OCI-LY3 (cell line): ENCODE measurements at regions not wholly inside any gene's neighbourhood (a gene's known extent, or its start where the extent isn't known, plus 50 kb on each side); places are given as distances from the start of the nearest gene placed in this dataset.

ENCODE experiments used
- H2AFZ ChIP-seq: fragments of 200-600, 300-600 bp; shearing (Covaris generic); 2 replicates; pipeline ENCODE4 v1.6.0; 2014; ENCODE audit warnings: antibody characterized with exemption, low read depth, low read length
- H3K27ac ChIP-seq: fragments of 200-600, 300-600 bp; sonication (generic); 2 replicates; pipeline ENCODE4 v1.5.1; 2014; ENCODE audit warnings: mild to moderate bottlenecking, low read length, moderate library complexity, mixed read lengths
- H3K27me3 ChIP-seq: fragments of 200-600, 300-600 bp; sonication (generic); 2 replicates; pipeline ENCODE4 v1.6.1; 2014; ENCODE audit warnings: low read depth, low read length, mixed read lengths
- H3K36me3 ChIP-seq: fragments of 200-600, 300-600 bp; sonication (generic); replicated peaks from 2 replicates; pipeline ENCODE3; 2014; ENCODE audit warnings: low read depth, low read length, mixed read lengths
- H3K4me1 ChIP-seq: fragments of 300-600, 200-600 bp; sonication (generic); 2 replicates; pipeline ENCODE4 v1.6.1; 2014; ENCODE audit warnings: low read length, mixed read lengths
- H3K4me2 ChIP-seq: fragments of 200-600, 300-600 bp; sonication (generic); 2 replicates; pipeline ENCODE4 v1.6.1; 2014; ENCODE audit warnings: low read length, mixed read lengths
- H3K4me3 ChIP-seq: fragments of 300-600, 200-600 bp; sonication (generic); 2 replicates; pipeline ENCODE4 v1.5.1; 2014; ENCODE audit warnings: antibody characterized with exemption, mild to moderate bottlenecking, low read length, moderate library complexity
- H3K79me2 ChIP-seq: fragments of 300-600, 200-600 bp; shearing (Covaris generic); 2 replicates; pipeline ENCODE4 v1.6.1; 2014; ENCODE audit warnings: mild to moderate bottlenecking, low read length, mixed read lengths
- H3K9ac ChIP-seq: fragments of 300-600, 200-600 bp; shearing (Covaris generic); 2 replicates; pipeline ENCODE4 v1.6.0; 2014; ENCODE audit warnings: mild to moderate bottlenecking, low read length, moderate library complexity
- H3K9me3 ChIP-seq: fragments of 200-600, 300-600 bp; shearing (Covaris generic); 2 replicates; pipeline ENCODE4 v1.6.1; 2014; ENCODE audit warnings: low read length, mixed read lengths; ENCODE audit not compliant: insufficient read depth
- H4K20me1 ChIP-seq: fragments of 200-600, 300-600 bp; sonication (generic); 2 replicates; pipeline ENCODE4 v1.6.1; 2016; ENCODE audit warnings: low read length, mixed read lengths; ENCODE audit not compliant: insufficient read depth
- EZH2phosphoT487 ChIP-seq: fragments of 200-600 bp; shearing (Covaris generic); IDR thresholded peaks from 2 replicates; pipeline ENCODE4 v1.6.1; 2018; ENCODE audit warnings: antibody characterized with exemption, mixed run types, low read depth
- TF ChIP-seq, protein P1 (sequence below): fragments of 200-600, 300-600 bp; sonication (generic); IDR thresholded peaks from 2 replicates; pipeline ENCODE4 v1.5.1; 2014; ENCODE audit warnings: antibody characterized with exemption, low read length, low read depth

DNA sequence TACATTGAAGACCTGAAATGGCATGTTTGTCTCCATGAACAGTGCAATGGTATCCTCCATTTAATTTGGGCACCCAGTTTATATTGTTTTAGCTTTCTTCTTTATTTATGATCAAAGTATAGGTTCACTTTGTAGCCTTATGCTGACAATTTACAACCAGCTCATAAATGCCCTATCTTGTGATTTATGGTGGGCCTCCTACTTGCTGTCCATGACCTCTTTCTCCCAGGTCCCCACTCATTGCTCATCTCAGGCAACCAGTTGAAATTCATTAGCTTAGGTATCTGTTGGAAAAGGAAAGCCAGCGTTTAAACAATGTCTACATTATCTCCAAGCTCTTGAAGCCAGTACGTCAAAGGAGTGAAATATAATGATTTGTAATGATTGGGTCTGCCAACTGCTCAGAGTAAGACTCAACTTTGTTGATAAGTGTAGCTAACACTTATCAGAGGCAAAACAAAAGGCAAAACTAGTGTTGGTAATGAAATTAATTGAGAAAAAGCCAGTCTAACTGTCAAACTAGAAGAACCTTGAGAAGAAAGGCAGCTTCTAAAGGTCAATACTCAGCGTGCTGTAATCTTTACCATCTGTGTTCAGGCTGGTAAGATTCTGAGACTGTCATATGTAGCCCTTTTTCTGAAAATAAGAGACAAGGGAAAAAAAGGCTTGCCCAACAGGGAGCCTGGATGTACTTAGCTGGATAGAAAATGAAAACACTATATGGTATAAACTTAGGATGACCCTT, 695.9 kb downstream of the EPHA4 start:
- no peak overlapping the region for H3K4me3 ChIP-seq

DNA sequence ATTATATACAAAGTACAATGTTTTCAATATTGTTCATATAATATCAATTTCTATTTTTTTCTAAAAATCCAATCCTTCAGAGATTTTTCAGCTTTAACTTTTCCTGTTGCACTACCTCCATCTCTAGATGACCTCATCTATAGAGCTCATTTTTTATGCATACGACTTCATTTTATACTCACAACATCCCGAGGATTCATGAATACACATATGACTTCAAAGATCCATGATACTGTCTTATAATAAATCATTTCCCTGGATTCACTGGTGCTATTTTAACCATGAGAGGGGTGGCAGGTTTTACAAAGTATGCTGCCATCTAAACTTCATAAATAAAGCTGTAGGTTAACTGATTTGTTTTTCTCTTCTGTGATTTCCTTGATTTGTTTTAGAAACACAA, 694.6 kb downstream of the EPHA4 start:
- Histone ChIP-seq H3K79me2 (no peaks in the 10 kb centered on the region), H3K4me1 (no peaks in the 10 kb centered on the region), H3K27ac (no peak overlapping the region), H3K9me3 (no peaks in the 10 kb centered on the region), H3K36me3 (no peaks in the 10 kb centered on the region), H4K20me1 (no peaks in the 10 kb centered on the region), H3K9ac (no peak overlapping the region), H2AFZ (no peak overlapping the region), H3K27me3 (no peaks in the 10 kb centered on the region), H3K4me2 (no peak overlapping the region), H3K4me3 (no peak overlapping the region)
- TF ChIP-seq, protein P1, sequence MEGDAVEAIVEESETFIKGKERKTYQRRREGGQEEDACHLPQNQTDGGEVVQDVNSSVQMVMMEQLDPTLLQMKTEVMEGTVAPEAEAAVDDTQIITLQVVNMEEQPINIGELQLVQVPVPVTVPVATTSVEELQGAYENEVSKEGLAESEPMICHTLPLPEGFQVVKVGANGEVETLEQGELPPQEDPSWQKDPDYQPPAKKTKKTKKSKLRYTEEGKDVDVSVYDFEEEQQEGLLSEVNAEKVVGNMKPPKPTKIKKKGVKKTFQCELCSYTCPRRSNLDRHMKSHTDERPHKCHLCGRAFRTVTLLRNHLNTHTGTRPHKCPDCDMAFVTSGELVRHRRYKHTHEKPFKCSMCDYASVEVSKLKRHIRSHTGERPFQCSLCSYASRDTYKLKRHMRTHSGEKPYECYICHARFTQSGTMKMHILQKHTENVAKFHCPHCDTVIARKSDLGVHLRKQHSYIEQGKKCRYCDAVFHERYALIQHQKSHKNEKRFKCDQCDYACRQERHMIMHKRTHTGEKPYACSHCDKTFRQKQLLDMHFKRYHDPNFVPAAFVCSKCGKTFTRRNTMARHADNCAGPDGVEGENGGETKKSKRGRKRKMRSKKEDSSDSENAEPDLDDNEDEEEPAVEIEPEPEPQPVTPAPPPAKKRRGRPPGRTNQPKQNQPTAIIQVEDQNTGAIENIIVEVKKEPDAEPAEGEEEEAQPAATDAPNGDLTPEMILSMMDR = no peak
- no peak for TF ChIP-seq EZH2phosphoT487

More for the DNA sequence above, 695.9 kb downstream of the EPHA4 start:
- Histone ChIP-seq H3K36me3 (no peaks in the 10 kb centered on the region), H4K20me1 (no peaks in the 10 kb centered on the region), H3K27me3 (no peaks in the 10 kb centered on the region), H3K9me3 (no peaks in the 10 kb centered on the region), H3K4me1 (no peaks in the 10 kb centered on the region), H3K9ac (no peak overlapping the region), H3K79me2 (no peaks in the 10 kb centered on the region), H2AFZ (no peak overlapping the region), H3K27ac (no peak overlapping the region), H3K4me2 (no peak overlapping the region)
- no peak for TF ChIP-seq EZH2phosphoT487
- TF ChIP-seq, protein P1 = no peak

DNA sequence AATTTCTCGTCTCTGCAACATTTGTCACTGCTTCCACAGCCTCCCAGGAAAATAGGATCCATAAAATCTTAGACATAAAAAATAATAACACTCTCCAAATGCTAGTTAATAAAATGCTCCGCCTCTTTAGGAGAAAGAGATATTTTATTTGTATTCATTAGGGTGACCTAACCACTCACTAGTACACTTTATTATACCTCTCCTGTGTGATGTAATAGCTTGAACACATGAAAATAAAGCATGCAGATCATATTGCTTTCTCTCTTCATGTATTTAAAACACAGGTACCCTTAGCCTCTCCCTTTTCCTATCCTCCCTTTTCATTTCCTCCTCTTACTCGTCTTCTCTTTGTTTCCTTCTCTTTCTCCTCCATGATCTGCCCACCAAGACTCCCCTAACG, 694.2 kb downstream of the EPHA4 start:
- H3K4me2 ChIP-seq = no peak overlapping the region
- H3K27me3 ChIP-seq = no peaks in the 10 kb centered on the region
- H2AFZ ChIP-seq = no peak overlapping the region
- H3K4me1 ChIP-seq = no peaks in the 10 kb centered on the region
- H3K79me2 ChIP-seq = no peaks in the 10 kb centered on the region
- H4K20me1 ChIP-seq = no peaks in the 10 kb centered on the region
- TF ChIP-seq EZH2phosphoT487 = no peak
- TF ChIP-seq, protein P1 = no peak
- no peak overlapping the region for H3K9ac ChIP-seq
- H3K36me3 ChIP-seq = no peaks in the 10 kb centered on the region
- no peak overlapping the region for H3K4me3 ChIP-seq
- H3K9me3 ChIP-seq = no peaks in the 10 kb centered on the region
- no peak overlapping the region for H3K27ac ChIP-seq

DNA sequence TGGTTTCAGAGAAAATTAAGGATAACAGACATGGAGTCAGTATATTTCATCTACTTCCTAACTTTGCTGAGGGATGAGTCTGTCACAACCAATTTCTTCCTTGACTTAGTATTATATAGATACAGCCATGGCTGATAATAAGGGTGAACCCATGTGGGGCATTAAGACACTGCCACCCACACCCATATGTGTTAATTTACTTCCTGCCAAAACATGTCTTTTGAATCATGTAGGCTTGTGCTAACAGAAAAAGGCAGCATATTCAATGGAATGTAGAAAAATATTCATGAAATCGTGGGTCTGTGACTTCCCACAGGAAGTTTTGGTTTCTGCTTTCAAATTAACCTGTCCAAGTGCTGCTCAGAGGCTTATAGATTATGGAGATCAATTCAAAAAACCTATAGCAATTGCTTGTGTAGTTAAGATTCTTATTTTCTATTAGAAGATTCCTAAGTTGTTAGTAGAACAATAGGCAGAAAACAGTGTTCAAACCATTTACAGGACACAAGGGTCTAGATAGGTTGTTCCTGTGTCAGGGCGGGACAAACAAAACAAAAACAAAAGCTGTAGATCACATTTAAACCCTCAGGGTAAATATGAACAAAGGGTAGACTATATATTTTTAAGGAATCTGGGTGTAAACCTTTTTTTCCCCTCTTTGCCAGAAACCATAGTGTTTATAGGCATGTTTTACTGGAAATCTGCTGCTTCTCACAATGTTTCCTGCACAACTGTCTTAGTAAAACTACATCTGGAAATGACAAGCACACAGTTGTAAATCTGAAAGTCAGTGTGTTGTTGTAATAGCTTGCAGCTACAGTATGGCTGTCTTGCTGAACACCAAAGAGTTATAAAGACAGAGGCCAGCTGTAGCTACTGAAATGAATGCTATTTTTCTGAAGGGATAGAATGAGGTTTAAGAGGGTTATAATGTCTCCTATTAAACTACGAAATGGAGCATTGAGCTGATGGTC, 691.2 kb downstream of the EPHA4 start:
- Histone ChIP-seq H4K20me1 (no peaks in the 10 kb centered on the region), H3K27me3 (no peaks in the 10 kb centered on the region), H3K9ac (no peak overlapping the region), H3K79me2 (no peaks in the 10 kb centered on the region), H3K9me3 (no peaks in the 10 kb centered on the region), H3K36me3 (no peaks in the 10 kb centered on the region), H3K4me3 (no peak overlapping the region), H3K4me2 (no peak overlapping the region), H2AFZ (no peak overlapping the region), H3K4me1 (peaks cover 5% of the 10 kb centered on the region), H3K27ac (no peak overlapping the region)
- TF ChIP-seq, protein P1 = no peak
- TF ChIP-seq EZH2phosphoT487 = no peak
